Effector memory CD8-positive, alpha-beta T cell (primary cell): ENCODE measurements at regions not wholly inside any gene's neighbourhood (a gene's known extent, or its start where the extent isn't known, plus 50 kb on each side); places are given as distances from the start of the nearest gene placed in this dataset.
"Not testable (repeated sequence)": the region's sequence is repeated elsewhere in the genome, so short reads cannot be mapped to it uniquely, and the experiment has no call there.

Experiments used
- ATAC-seq: fragments of 150-1000 bp; cut with Tn5 transposase; replicated peaks from 2 replicates; pipeline ENCODE4 v1.10.0; 2021; ENCODE audit warnings: mild to moderate bottlenecking, moderate library complexity
- DNase-seq, 3 experiments: peaks; one replicate each; pipeline ENCODE4 v3.0.0; 2021
- H3K27ac Mint-ChIP-seq, 2 donors: one replicate each; pipeline ENCODE4 v1.8.0; 2022; ENCODE audit warnings: mild to moderate bottlenecking in 2 of 2, mixed read lengths in 2 of 2, moderate library complexity in 2 of 2
- H3K27me3 Mint-ChIP-seq, 2 donors: one replicate each; pipeline ENCODE4 v1.8.0; 2022; ENCODE audit warnings: mixed read lengths in 2 of 2
- H3K36me3 Mint-ChIP-seq: one replicate; pipeline ENCODE4 v1.8.0; 2022; ENCODE audit warnings: mild to moderate bottlenecking, moderate library complexity, mixed read lengths; ENCODE audit not compliant: insufficient read depth
- H3K4me1 Mint-ChIP-seq, 2 donors: one replicate each; pipeline ENCODE4 v1.8.0; 2022; ENCODE audit warnings: low read depth in 2 of 2, mixed read lengths in 2 of 2
- H3K4me3 Mint-ChIP-seq, 2 donors: one replicate each; pipeline ENCODE4 v1.8.0; 2022; ENCODE audit warnings: mild to moderate bottlenecking in 2 of 2, mixed read lengths in 2 of 2, moderate library complexity in 2 of 2
- H3K9me3 Mint-ChIP-seq, 2 donors: one replicate each; pipeline ENCODE4 v1.8.0; 2022; ENCODE audit warnings: mixed read lengths in 2 of 2

DNA sequence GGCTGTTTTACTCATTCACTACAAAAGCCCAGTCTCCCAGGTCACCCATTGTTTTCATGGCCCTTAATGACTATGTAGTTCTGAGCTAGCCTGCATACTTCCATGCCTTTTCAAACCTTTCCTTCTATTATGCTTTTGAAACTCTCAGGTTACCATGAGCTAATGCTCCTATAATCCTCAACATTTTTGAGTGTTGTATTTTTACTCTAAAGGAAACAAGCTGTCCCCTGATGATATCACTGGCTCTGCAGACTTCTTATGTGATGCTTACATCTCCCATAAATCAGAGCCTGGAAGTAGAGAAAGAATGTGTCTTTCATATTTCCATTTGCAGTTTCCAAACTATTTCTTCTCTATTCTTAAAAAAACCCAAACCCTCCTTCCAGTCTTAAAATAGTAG lies 159.0 kb upstream of the RAG2 start:
- Mint-ChIP-seq H3K4me3 (no peak overlapping the region), H3K27ac (no peak overlapping the region), H3K27me3 (peaks cover 44 to 52% of the 10 kb centered on the region in 2 donors), H3K36me3 (no peaks in the 10 kb centered on the region), H3K4me1 (no peaks in the 10 kb centered on the region), H3K9me3 (no peaks in the 10 kb centered on the region)
- ATAC-seq (no peak), DNase-seq (no peak)

GRCh38 chr11:36753960-36754359 lies 155.9 kb upstream of the RAG2 start:
- peaks cover 35 to 42% of the 10 kb centered on the region in 2 donors for H3K27me3 Mint-ChIP-seq
- H3K4me1 Mint-ChIP-seq = no peaks in the 10 kb centered on the region
- H3K4me3 Mint-ChIP-seq = no peak overlapping the region
- H3K9me3 Mint-ChIP-seq = no peaks in the 10 kb centered on the region
- DNase-seq (no peak), ATAC-seq (no peak)
- no peak overlapping the region for H3K27ac Mint-ChIP-seq
- no peaks in the 10 kb centered on the region for H3K36me3 Mint-ChIP-seq

- Mint-ChIP-seq H3K9me3 (no peaks in the 10 kb centered on the region), H3K36me3 (no peaks in the 10 kb centered on the region), H3K4me1 (peaks cover 1 to 4% of the 10 kb centered on the region in 2 donors), H3K27me3 (peaks cover 41 to 48% of the 10 kb centered on the region in 2 donors), H3K27ac (no peak overlapping the region), H3K4me3 (no peak overlapping the region)
- ATAC-seq (no peak), DNase-seq (no peak)
Measured at GRCh38 chr11:36751996-36752395, 154.0 kb upstream of the RAG2 start.

DNA sequence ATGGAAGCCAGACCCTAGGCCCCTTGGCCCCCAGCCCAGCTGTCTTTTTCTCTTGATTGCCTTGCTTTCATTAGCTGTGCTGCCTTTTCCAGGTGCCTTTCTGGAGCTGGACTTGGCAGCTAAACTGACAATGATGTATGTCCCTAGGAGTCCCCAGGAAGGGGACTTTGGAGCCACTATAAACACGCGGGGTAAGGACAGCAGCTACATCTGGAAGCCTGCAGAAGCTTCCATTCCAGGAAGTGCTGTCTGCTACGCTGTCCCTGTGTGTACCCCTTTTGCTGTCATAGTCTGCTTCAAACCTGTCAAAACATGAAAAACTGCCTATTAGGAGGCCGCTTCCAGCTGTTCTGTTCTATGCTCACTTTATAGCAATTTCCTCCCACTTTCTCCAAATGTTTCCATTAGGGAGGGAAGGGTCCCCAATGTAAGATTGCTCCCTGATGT lies 153.3 kb upstream of the RAG2 start:
- H3K9me3 Mint-ChIP-seq = no peaks in the 10 kb centered on the region

GRCh38 chr11:36750349-36750748 lies 152.3 kb upstream of the RAG2 start:
- H3K36me3 Mint-ChIP-seq = no peaks in the 10 kb centered on the region

More for the DNA sequence above, 153.3 kb upstream of the RAG2 start:
- Mint-ChIP-seq H3K36me3 (no peaks in the 10 kb centered on the region), H3K27ac (no peak overlapping the region), H3K27me3 (peaks cover 41 to 50% of the 10 kb centered on the region in 2 donors), H3K4me1 (peaks cover 1 to 7% of the 10 kb centered on the region in 2 donors), H3K4me3 (no peak overlapping the region)
- no peak for DNase-seq
- ATAC-seq = no peak

GRCh38 chr11:36748836-36749235 lies 150.8 kb upstream of the RAG2 start:
- Mint-ChIP-seq H3K9me3 (no peaks in the 10 kb centered on the region), H3K27me3 (peaks cover 37 to 49% of the 10 kb centered on the region in 2 donors), H3K27ac (no peak overlapping the region), H3K4me1 (peaks cover 5 to 11% of the 10 kb centered on the region in 2 donors), H3K36me3 (no peaks in the 10 kb centered on the region), H3K4me3 (no peak overlapping the region)
- DNase-seq (no peak), ATAC-seq (no peak)

More at GRCh38 chr11:36750349-36750748, 152.3 kb upstream of the RAG2 start:
- no peak overlapping the region for H3K27ac Mint-ChIP-seq
- ATAC-seq (no peak), DNase-seq (no peak)
- H3K27me3 Mint-ChIP-seq = peaks cover 42 to 51% of the 10 kb centered on the region in 2 donors
- no peaks in the 10 kb centered on the region for H3K9me3 Mint-ChIP-seq
- H3K4me1 Mint-ChIP-seq = peaks cover 1 to 7% of the 10 kb centered on the region in 2 donors
- no peak overlapping the region for H3K4me3 Mint-ChIP-seq

- Mint-ChIP-seq H3K27me3 (peaks cover 43 to 57% of the 10 kb centered on the region in 2 donors), H3K4me3 (no peak overlapping the region), H3K27ac (no peak overlapping the region), H3K9me3 (no peaks in the 10 kb centered on the region), H3K4me1 (peaks cover 5 to 11% of the 10 kb centered on the region in 2 donors), H3K36me3 (no peaks in the 10 kb centered on the region)
- DNase-seq (peak; percentile 75 to 88 (median 81)), ATAC-seq (peak; percentile 99)
Measured at GRCh38 chr11:36746886-36747710, 149.1 kb upstream of the RAG2 start.

GRCh38 chr11:36744375-36745168 lies 146.5 kb upstream of the RAG2 start:
- DNase-seq (peak; percentile 42 to 50 (median 46)), ATAC-seq (peak; percentile 27)
- H3K4me1 Mint-ChIP-seq = peaks cover 5 to 11% of the 10 kb centered on the region in 2 donors
- no peak overlapping the region for H3K4me3 Mint-ChIP-seq
- H3K27ac Mint-ChIP-seq = no peak overlapping the region
- no peaks in the 10 kb centered on the region for H3K9me3 Mint-ChIP-seq
- H3K27me3 Mint-ChIP-seq = peaks cover 46 to 71% of the 10 kb centered on the region in 2 donors
- no peaks in the 10 kb centered on the region for H3K36me3 Mint-ChIP-seq

- Mint-ChIP-seq H3K9me3 (no peaks in the 10 kb centered on the region), H3K4me3 (no peak overlapping the region), H3K27ac (no peak overlapping the region), H3K27me3 (peaks cover 40 to 62% of the 10 kb centered on the region in 2 donors), H3K4me1 (peaks cover 5 to 11% of the 10 kb centered on the region in 2 donors), H3K36me3 (no peaks in the 10 kb centered on the region)
- DNase-seq = no peak
- ATAC-seq = no peak
Measured at GRCh38 chr11:36743039-36743438, 145.0 kb upstream of the RAG2 start.

DNA sequence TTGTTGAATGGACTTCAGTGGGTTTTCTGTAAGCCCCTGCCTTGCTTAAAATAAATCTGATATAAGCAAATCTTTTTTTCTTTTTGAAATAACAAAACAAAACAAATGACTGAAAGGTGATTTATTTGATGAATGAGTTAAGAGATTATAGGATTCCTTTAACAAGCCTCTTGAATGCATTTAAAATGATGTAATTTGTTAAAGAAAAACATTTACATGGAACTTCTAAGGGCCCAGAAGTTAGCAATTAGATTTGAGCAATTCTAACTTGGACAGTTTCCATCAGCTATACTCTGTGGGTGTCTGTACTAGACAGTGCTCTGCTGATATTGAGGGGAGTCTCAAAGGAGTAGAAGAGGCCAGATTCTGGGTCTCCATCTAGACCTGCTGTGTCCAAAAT lies 143.5 kb upstream of the RAG2 start:
- DNase-seq = no peak
- no peaks in the 10 kb centered on the region for H3K9me3 Mint-ChIP-seq
- H3K36me3 Mint-ChIP-seq = no peaks in the 10 kb centered on the region
- no peak overlapping the region for H3K4me3 Mint-ChIP-seq
- no peak overlapping the region for H3K27ac Mint-ChIP-seq
- H3K27me3 Mint-ChIP-seq = peaks cover 34 to 51% of the 10 kb centered on the region in 2 donors
- H3K4me1 Mint-ChIP-seq = peaks cover 4% of the 10 kb centered on the region in 2 donors
- no peak for ATAC-seq

- no peaks in the 10 kb centered on the region for H3K4me1 Mint-ChIP-seq
- H3K4me3 Mint-ChIP-seq = no peak overlapping the region
- peaks cover 14 to 25% of the 10 kb centered on the region in 2 donors for H3K27me3 Mint-ChIP-seq
- no peaks in the 10 kb centered on the region for H3K9me3 Mint-ChIP-seq
- H3K36me3 Mint-ChIP-seq = no peaks in the 10 kb centered on the region
- ATAC-seq (no peak), DNase-seq (no peak)
- no peak overlapping the region for H3K27ac Mint-ChIP-seq
Measured at GRCh38 chr11:36738292-36738861, 140.3 kb upstream of the RAG2 start.

DNA sequence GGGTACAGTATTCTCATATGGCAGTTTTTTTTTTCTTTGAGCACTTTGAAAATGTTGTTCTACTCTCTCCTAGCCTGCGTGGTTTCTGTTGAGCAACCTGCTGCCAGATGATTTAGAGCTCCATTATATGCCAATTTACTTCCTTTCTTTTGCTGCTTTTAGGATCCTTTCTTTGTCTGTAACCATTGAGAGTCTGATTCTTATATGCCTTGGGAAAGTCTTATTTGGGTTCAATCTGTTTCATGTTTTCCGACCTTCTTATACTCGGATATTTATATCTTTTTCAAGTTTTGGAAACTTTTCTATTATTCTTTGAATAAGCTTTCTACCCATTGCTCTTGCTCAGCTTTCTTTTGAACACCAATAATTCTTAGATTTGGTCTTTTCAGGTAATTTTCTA lies 138.1 kb upstream of the RAG2 start:
- no peaks in the 10 kb centered on the region for H3K9me3 Mint-ChIP-seq
- no peak for ATAC-seq
- no peak overlapping the region for H3K4me3 Mint-ChIP-seq
- no peak for DNase-seq
- peaks cover 21 to 39% of the 10 kb centered on the region in 2 donors for H3K27me3 Mint-ChIP-seq
- H3K36me3 Mint-ChIP-seq = no peaks in the 10 kb centered on the region
- H3K4me1 Mint-ChIP-seq = no peaks in the 10 kb centered on the region
- no peak overlapping the region for H3K27ac Mint-ChIP-seq

- not testable (repeated sequence) for H3K4me1 Mint-ChIP-seq, H3K27ac Mint-ChIP-seq, DNase-seq, H3K36me3 Mint-ChIP-seq, H3K9me3 Mint-ChIP-seq, H3K4me3 Mint-ChIP-seq, ATAC-seq
- peaks cover 27 to 40% of the 10 kb centered on the region in 2 donors for H3K27me3 Mint-ChIP-seq
Measured at GRCh38 chr11:36733721-36734120, 135.7 kb upstream of the RAG2 start.
